Karpas-422 (cell line): ENCODE measurements at regions not wholly inside any gene's neighbourhood (a gene's known extent, or its start where the extent isn't known, plus 50 kb on each side); places are given as distances from the start of the nearest gene placed in this dataset.

Source experiments
- DNase-seq: peaks from one replicate; pipeline ENCODE4 v3.0.0-alpha.2; 2015
- H2AFZ ChIP-seq: fragments of 200-600 bp; sonication (generic); 2 replicates; pipeline ENCODE4 v1.6.1; 2014; ENCODE audit warnings: antibody characterized with exemption, low read length, mixed read lengths
- H3K27ac ChIP-seq: fragments of 200-600 bp; sonication (generic); 2 replicates; pipeline ENCODE4 v1.5.1; 2014; ENCODE audit warnings: mild to moderate bottlenecking, low read length, moderate library complexity
- H3K27me3 ChIP-seq: fragments of 200-600 bp; sonication (generic); 2 replicates; pipeline ENCODE4 v1.6.1; 2014; ENCODE audit warnings: low read length, mixed read lengths
- H3K36me3 ChIP-seq: fragments of 200-600 bp; sonication (generic); 2 replicates; pipeline ENCODE4 v1.6.1; 2014; ENCODE audit warnings: low read length, mixed read lengths; ENCODE audit not compliant: insufficient read depth
- H3K4me1 ChIP-seq: fragments of 200-600 bp; sonication (generic); 2 replicates; pipeline ENCODE4 v1.6.1; 2014; ENCODE audit warnings: mild to moderate bottlenecking, low read length, mixed read lengths
- H3K4me2 ChIP-seq: fragments of 200-600 bp; sonication (generic); 2 replicates; pipeline ENCODE4 v1.6.1; 2014; ENCODE audit warnings: low read length, low read depth, mild to moderate bottlenecking; ENCODE audit not compliant: poor library complexity, severe bottlenecking
- H3K4me3 ChIP-seq: fragments of 200-600 bp; sonication (generic); 2 replicates; pipeline ENCODE4 v1.5.1; 2014; ENCODE audit warnings: mild to moderate bottlenecking, antibody characterized with exemption, low read length, mixed read lengths
- H3K79me2 ChIP-seq: fragments of 200-600 bp; sonication (generic); 2 replicates; pipeline ENCODE4 v1.6.1; 2014; ENCODE audit warnings: mild to moderate bottlenecking, low read length, mixed read lengths
- H3K9ac ChIP-seq: fragments of 200-600 bp; sonication (generic); 2 replicates; pipeline ENCODE4 v1.6.0; 2014; ENCODE audit warnings: low read length
- H3K9me2 ChIP-seq: fragments of 200-600 bp; sonication (generic), shearing (Covaris generic); replicated peaks from 2 replicates; pipeline ENCODE4 v1.6.0; 2014; ENCODE audit warnings: mild to moderate bottlenecking, low read length, moderate library complexity; ENCODE audit not compliant: insufficient read depth
- H3K9me3 ChIP-seq: fragments of 300-700, 200-600 bp; sonication (generic); 2 replicates; pipeline ENCODE4 v1.6.1; 2014; ENCODE audit warnings: low read length, mixed read lengths
- H4K20me1 ChIP-seq: fragments of 200-600 bp; sonication (generic); 2 replicates; pipeline ENCODE4 v1.6.1; 2014; ENCODE audit warnings: mild to moderate bottlenecking, antibody characterized with exemption, low read length, low read depth; ENCODE audit not compliant: insufficient read depth

GRCh38 chr4:66633477-66633876, 911.8 kb downstream of the CENPC start:
- Histone ChIP-seq H3K36me3 (no peaks in the 10 kb centered on the region), H3K9me3 (peaks cover 28% of the 10 kb centered on the region), H3K4me1 (no peaks in the 10 kb centered on the region), H3K9ac (no peak overlapping the region), H4K20me1 (no peaks in the 10 kb centered on the region), H2AFZ (no peak overlapping the region), H3K27me3 (no peaks in the 10 kb centered on the region), H3K4me2 (no peak overlapping the region), H3K9me2 (no peaks in the 10 kb centered on the region), H3K4me3 (no peak overlapping the region), H3K27ac (no peak overlapping the region), H3K79me2 (no peaks in the 10 kb centered on the region)
- no peak for DNase-seq

GRCh38 chr4:66629927-66630326, 915.4 kb downstream of the CENPC start:
- no peaks in the 10 kb centered on the region for H3K79me2 ChIP-seq
- peaks cover 33% of the 10 kb centered on the region for H3K9me3 ChIP-seq
- no peak overlapping the region for H2AFZ ChIP-seq
- H3K27me3 ChIP-seq: no peaks in the 10 kb centered on the region
- no peak for DNase-seq
- no peaks in the 10 kb centered on the region for H4K20me1 ChIP-seq
- no peak overlapping the region for H3K4me3 ChIP-seq
- H3K36me3 ChIP-seq: no peaks in the 10 kb centered on the region
- no peak overlapping the region for H3K9ac ChIP-seq
- H3K27ac ChIP-seq: no peak overlapping the region
- no peaks in the 10 kb centered on the region for H3K4me1 ChIP-seq
- H3K9me2 ChIP-seq: no peaks in the 10 kb centered on the region
- no peak overlapping the region for H3K4me2 ChIP-seq

GRCh38 chr4:66628146-66628545, 917.2 kb downstream of the CENPC start:
- H3K4me1 ChIP-seq: no peaks in the 10 kb centered on the region
- peaks cover 28% of the 10 kb centered on the region for H3K9me3 ChIP-seq
- no peak overlapping the region for H3K27ac ChIP-seq
- H3K79me2 ChIP-seq: no peaks in the 10 kb centered on the region
- no peaks in the 10 kb centered on the region for H4K20me1 ChIP-seq
- H3K9ac ChIP-seq: no peak overlapping the region
- H2AFZ ChIP-seq: no peak overlapping the region
- no peak overlapping the region for H3K4me3 ChIP-seq
- H3K27me3 ChIP-seq: no peaks in the 10 kb centered on the region
- H3K36me3 ChIP-seq: no peaks in the 10 kb centered on the region
- DNase-seq: no peak
- no peak overlapping the region for H3K4me2 ChIP-seq
- no peaks in the 10 kb centered on the region for H3K9me2 ChIP-seq

GRCh38 chr4:66625480-66625879, 919.8 kb downstream of the CENPC start:
- Histone ChIP-seq H3K4me2 (no peak overlapping the region), H3K9me3 (peaks cover 29% of the 10 kb centered on the region), H4K20me1 (no peaks in the 10 kb centered on the region), H2AFZ (no peak overlapping the region), H3K4me1 (no peaks in the 10 kb centered on the region), H3K36me3 (no peaks in the 10 kb centered on the region), H3K27ac (no peak overlapping the region), H3K9ac (no peak overlapping the region), H3K9me2 (no peaks in the 10 kb centered on the region), H3K4me3 (no peak overlapping the region), H3K27me3 (no peaks in the 10 kb centered on the region), H3K79me2 (no peaks in the 10 kb centered on the region)
- no peak for DNase-seq

GRCh38 chr4:66613591-66613990, 931.7 kb downstream of the CENPC start:
- no peak for DNase-seq
- Histone ChIP-seq H3K9ac (no peak overlapping the region), H2AFZ (no peak overlapping the region), H3K27me3 (no peaks in the 10 kb centered on the region), H4K20me1 (no peaks in the 10 kb centered on the region), H3K9me2 (no peaks in the 10 kb centered on the region), H3K4me1 (no peaks in the 10 kb centered on the region), H3K9me3 (peaks cover 38% of the 10 kb centered on the region), H3K36me3 (no peaks in the 10 kb centered on the region), H3K79me2 (no peaks in the 10 kb centered on the region), H3K27ac (no peak overlapping the region), H3K4me3 (no peak overlapping the region), H3K4me2 (no peak overlapping the region)

- Histone ChIP-seq H3K9ac (no peak overlapping the region), H3K27me3 (no peaks in the 10 kb centered on the region), H4K20me1 (no peaks in the 10 kb centered on the region), H3K4me3 (no peak overlapping the region), H3K9me3 (peaks cover 25% of the 10 kb centered on the region), H3K79me2 (no peaks in the 10 kb centered on the region), H3K27ac (no peak overlapping the region), H3K4me2 (no peak overlapping the region), H3K36me3 (no peaks in the 10 kb centered on the region), H2AFZ (no peak overlapping the region), H3K9me2 (no peaks in the 10 kb centered on the region), H3K4me1 (no peaks in the 10 kb centered on the region)
- no peak for DNase-seq
These were observed 936.3 kb downstream of the CENPC start for GRCh38 chr4:66609014-66609413.

- Histone ChIP-seq H3K9ac (no peak overlapping the region), H4K20me1 (no peaks in the 10 kb centered on the region), H3K27me3 (no peaks in the 10 kb centered on the region), H3K36me3 (no peaks in the 10 kb centered on the region), H3K27ac (no peak overlapping the region), H3K4me3 (no peak overlapping the region), H3K4me1 (no peaks in the 10 kb centered on the region), H3K79me2 (no peaks in the 10 kb centered on the region), H2AFZ (no peak overlapping the region), H3K9me2 (no peaks in the 10 kb centered on the region), H3K4me2 (no peak overlapping the region), H3K9me3 (peaks cover 32% of the 10 kb centered on the region)
- DNase-seq: no peak
These were observed 936.6 kb upstream of the EPHA5 start for GRCh38 chr4:66606908-66607307.

- DNase-seq: no peak
These were observed 935.9 kb upstream of the EPHA5 start for GRCh38 chr4:66606215-66606614.

GRCh38 chr4:66604192-66604591, 933.9 kb upstream of the EPHA5 start:
- H3K9ac ChIP-seq: no peak overlapping the region
- DNase-seq: no peak
- no peaks in the 10 kb centered on the region for H4K20me1 ChIP-seq
- H3K4me3 ChIP-seq: no peak overlapping the region
- H3K27me3 ChIP-seq: no peaks in the 10 kb centered on the region
- H3K27ac ChIP-seq: no peak overlapping the region
- H3K4me1 ChIP-seq: no peaks in the 10 kb centered on the region
- no peaks in the 10 kb centered on the region for H3K79me2 ChIP-seq
- no peaks in the 10 kb centered on the region for H3K9me2 ChIP-seq
- H3K9me3 ChIP-seq: peaks cover 32% of the 10 kb centered on the region
- H2AFZ ChIP-seq: no peak overlapping the region
- H3K36me3 ChIP-seq: no peaks in the 10 kb centered on the region
- H3K4me2 ChIP-seq: no peak overlapping the region

More at GRCh38 chr4:66606215-66606614, 935.9 kb upstream of the EPHA5 start:
- H3K79me2 ChIP-seq: no peaks in the 10 kb centered on the region
- H2AFZ ChIP-seq: no peak overlapping the region
- H3K9ac ChIP-seq: no peak overlapping the region
- H4K20me1 ChIP-seq: no peaks in the 10 kb centered on the region
- H3K9me2 ChIP-seq: no peaks in the 10 kb centered on the region
- H3K9me3 ChIP-seq: peaks cover 35% of the 10 kb centered on the region
- no peak overlapping the region for H3K27ac ChIP-seq
- H3K36me3 ChIP-seq: no peaks in the 10 kb centered on the region
- no peaks in the 10 kb centered on the region for H3K4me1 ChIP-seq
- no peak overlapping the region for H3K4me2 ChIP-seq
- no peaks in the 10 kb centered on the region for H3K27me3 ChIP-seq
- no peak overlapping the region for H3K4me3 ChIP-seq
